DND-41 (cell line): ENCODE measurements at regions not wholly inside any gene's neighbourhood (a gene's known extent, or its start where the extent isn't known, plus 50 kb on each side); places are given as distances from the start of the nearest gene placed in this dataset.

ENCODE experiments used
- ATAC-seq: fragments of 200-7000 bp; cut with Tn5 transposase; 3 replicates; pipeline ENCODE4 v1.9.1; 2021; ENCODE audit warnings: low read depth; ENCODE audit not compliant: insufficient read depth
- DNase-seq: peaks from one replicate; pipeline ENCODE4 v3.0.0-alpha.2; 2020
- H2AFZ ChIP-seq: 2 replicates; pipeline ENCODE4 v1.6.0; 2012; ENCODE audit warnings: low read depth, low read length
- H3K27ac ChIP-seq: 2 replicates; pipeline ENCODE4 v1.5.1; 2012; ENCODE audit warnings: low read length, inconsistent platforms
- H3K27me3 ChIP-seq: fragments of 200-600 bp; sonication (generic); 2 replicates; pipeline ENCODE4 v1.6.0; 2012; ENCODE audit warnings: low read length, mild to moderate bottlenecking, inconsistent platforms; ENCODE audit not compliant: insufficient read depth, poor library complexity
- H3K36me3 ChIP-seq: 2 replicates; pipeline ENCODE4 v1.5.1; 2012; ENCODE audit warnings: low read length, inconsistent platforms; ENCODE audit not compliant: insufficient read depth
- H3K4me1 ChIP-seq: 2 replicates; pipeline ENCODE4 v1.5.1; 2012; ENCODE audit warnings: mild to moderate bottlenecking, low read length; ENCODE audit not compliant: insufficient read depth
- H3K4me2 ChIP-seq: 2 replicates; pipeline ENCODE4 v1.6.0; 2012; ENCODE audit warnings: mild to moderate bottlenecking, moderate library complexity, low read length, inconsistent platforms; ENCODE audit not compliant: insufficient read depth
- H3K4me3 ChIP-seq, 2 experiments: fragments of 200-600 bp in 1 of 2; shearing (Covaris generic) in 1 of 2; 2 replicates each; pipeline ENCODE4 v1.5.1; 2012 to 2016; ENCODE audit warnings: inconsistent platforms in 2 of 2, low read length in 2 of 2, mild to moderate bottlenecking in 2 of 2, low read depth in 1 of 2, moderate library complexity in 1 of 2
- H3K79me2 ChIP-seq: 2 replicates; pipeline ENCODE4 v1.6.0; 2012; ENCODE audit warnings: low read length, inconsistent platforms; ENCODE audit not compliant: insufficient read depth
- H3K9ac ChIP-seq: 2 replicates; pipeline ENCODE4 v1.6.0; 2012; ENCODE audit warnings: low read depth, mild to moderate bottlenecking, inconsistent platforms, low read length, moderate library complexity
- H3K9me3 ChIP-seq: 2 replicates; pipeline ENCODE4 v1.5.1; 2012; ENCODE audit warnings: low read length, moderate library complexity, mild to moderate bottlenecking, inconsistent platforms; ENCODE audit not compliant: insufficient read depth, severe bottlenecking
- H4K20me1 ChIP-seq: 2 replicates; pipeline ENCODE4 v1.6.0; 2012; ENCODE audit warnings: low read length; ENCODE audit not compliant: insufficient read depth
- EZH2 ChIP-seq: IDR thresholded peaks from 3 replicates; pipeline ENCODE4 v1.6.1; 2012; ENCODE audit warnings: borderline replicate concordance, low read depth, mild to moderate bottlenecking, moderate library complexity, low read length, inconsistent platforms; ENCODE audit not compliant: severe bottlenecking
- TF ChIP-seq, protein P1 (sequence below): IDR thresholded peaks from 2 replicates; pipeline ENCODE4 v1.5.1; 2012; ENCODE audit warnings: borderline replicate concordance, low read length, moderate library complexity, mild to moderate bottlenecking; ENCODE audit not compliant: poor library complexity, severe bottlenecking; ENCODE audit errors: extremely low read depth

DNA sequence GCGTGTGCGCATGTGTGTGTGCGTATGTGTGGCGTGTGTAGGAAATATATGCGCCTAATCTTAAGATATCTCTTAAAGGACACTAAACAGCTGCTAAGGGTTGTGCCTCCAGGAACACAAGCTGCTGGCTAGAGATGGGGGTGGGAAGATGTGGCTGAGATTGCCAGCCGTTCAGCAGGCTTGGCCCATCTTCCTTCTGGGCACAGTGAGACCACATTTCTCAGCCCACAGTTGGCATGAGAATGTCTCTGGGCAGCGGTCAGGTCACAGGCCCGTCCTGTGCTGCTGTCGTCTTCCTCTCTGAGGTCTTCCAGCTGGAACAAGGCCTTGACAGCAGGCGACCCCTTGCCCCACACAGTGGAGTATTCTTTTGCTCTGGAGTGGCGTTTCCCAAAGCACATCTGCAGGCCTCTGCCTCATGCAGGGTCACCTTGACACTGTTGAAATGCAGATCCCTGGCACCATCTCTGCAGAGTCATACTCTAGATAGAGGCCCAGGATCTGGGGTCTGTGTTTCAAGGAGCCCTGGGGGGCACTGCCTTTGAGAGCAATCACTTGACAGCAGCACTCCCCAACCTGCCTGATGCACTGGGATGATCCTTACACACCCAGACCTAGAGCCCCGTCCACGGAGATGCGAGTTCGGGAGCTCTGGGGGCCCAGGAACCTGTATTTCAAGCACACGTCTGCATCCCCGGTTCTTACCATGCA is 335.5 kb upstream of the SFSWAP start:
- H3K27ac ChIP-seq = no peak overlapping the region
- no peak overlapping the region for H3K9ac ChIP-seq
- no peaks in the 10 kb centered on the region for H3K9me3 ChIP-seq
- no peak overlapping the region for H2AFZ ChIP-seq
- H3K27me3 ChIP-seq = no peaks in the 10 kb centered on the region
- no peaks in the 10 kb centered on the region for H3K4me1 ChIP-seq
- ATAC-seq (no peak), DNase-seq (no peak)
- TF ChIP-seq EZH2 = no peak
- TF ChIP-seq, protein P1, sequence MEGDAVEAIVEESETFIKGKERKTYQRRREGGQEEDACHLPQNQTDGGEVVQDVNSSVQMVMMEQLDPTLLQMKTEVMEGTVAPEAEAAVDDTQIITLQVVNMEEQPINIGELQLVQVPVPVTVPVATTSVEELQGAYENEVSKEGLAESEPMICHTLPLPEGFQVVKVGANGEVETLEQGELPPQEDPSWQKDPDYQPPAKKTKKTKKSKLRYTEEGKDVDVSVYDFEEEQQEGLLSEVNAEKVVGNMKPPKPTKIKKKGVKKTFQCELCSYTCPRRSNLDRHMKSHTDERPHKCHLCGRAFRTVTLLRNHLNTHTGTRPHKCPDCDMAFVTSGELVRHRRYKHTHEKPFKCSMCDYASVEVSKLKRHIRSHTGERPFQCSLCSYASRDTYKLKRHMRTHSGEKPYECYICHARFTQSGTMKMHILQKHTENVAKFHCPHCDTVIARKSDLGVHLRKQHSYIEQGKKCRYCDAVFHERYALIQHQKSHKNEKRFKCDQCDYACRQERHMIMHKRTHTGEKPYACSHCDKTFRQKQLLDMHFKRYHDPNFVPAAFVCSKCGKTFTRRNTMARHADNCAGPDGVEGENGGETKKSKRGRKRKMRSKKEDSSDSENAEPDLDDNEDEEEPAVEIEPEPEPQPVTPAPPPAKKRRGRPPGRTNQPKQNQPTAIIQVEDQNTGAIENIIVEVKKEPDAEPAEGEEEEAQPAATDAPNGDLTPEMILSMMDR = no peak
- no peaks in the 10 kb centered on the region; the same call in 1 of the 2 replicates for H4K20me1 ChIP-seq
- H3K4me3 ChIP-seq = no peak overlapping the region
- H3K4me2 ChIP-seq = no peak overlapping the region
- H3K79me2 ChIP-seq = no peaks in the 10 kb centered on the region
- H3K36me3 ChIP-seq = no peaks in the 10 kb centered on the region

DNA sequence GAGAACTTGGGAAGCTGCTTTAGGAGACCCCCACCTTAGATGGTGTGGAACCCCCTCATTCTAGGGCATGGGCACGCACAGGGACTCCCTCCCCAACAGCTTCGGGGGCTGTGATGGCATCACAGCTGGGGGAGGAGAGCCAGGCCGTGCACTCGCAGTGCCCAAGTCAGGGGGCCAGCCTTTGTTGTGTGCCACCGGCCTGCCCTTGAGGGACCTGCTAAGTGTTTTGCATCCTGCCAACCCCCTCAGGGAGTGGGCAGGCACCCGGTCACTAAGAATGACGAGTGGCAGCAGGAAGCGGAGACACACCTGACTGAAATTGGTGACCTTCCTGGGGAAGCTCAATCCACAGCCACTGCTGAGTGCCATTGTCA is 334.9 kb upstream of the SFSWAP start:
- Histone ChIP-seq H3K36me3 (no peaks in the 10 kb centered on the region), H3K79me2 (no peaks in the 10 kb centered on the region), H3K27ac (no peak overlapping the region), H3K4me1 (no peaks in the 10 kb centered on the region), H3K4me3 (no peak overlapping the region), H3K9me3 (no peaks in the 10 kb centered on the region), H3K4me2 (no peak overlapping the region), H2AFZ (no peak overlapping the region), H3K9ac (no peak overlapping the region), H4K20me1 (no peaks in the 10 kb centered on the region; the same call in 1 of the 2 replicates), H3K27me3 (no peaks in the 10 kb centered on the region)
- DNase-seq (no peak), ATAC-seq (no peak)
- TF ChIP-seq, protein P1 = no peak
- TF ChIP-seq EZH2 = no peak

DNA sequence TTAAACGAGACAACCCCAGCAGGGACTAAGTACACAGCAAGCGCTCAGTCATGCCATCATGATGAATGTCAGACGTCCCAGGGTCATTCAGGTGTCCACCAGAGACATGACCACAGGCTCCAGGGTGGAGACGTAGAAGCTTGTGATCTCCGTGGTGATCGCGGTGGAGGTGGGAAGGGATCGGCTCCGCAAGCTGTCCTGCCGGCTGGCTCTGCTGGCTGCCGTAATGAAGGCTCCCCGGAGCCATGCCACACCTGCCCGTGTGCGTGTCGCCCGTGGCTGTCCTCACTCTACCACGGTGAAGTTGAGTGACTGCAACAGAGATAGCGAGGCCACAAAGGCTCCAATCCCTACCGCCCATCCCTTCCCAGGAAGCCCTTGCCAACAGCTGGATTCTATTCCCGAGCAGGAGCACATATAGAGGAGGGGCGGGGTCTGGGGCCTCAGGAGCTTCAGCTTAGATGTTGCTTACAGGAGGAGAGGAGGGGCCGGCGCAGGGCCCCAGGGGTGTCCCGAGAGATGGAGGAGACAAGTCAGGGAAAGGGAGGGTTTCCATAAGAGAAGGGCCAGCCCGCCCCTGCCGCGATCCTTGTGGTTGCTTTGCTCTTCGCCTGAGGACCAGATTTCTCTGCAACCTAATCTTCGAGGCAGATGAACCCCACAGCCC is 332.6 kb upstream of the SFSWAP start:
- ATAC-seq (no peak), DNase-seq (no peak)
- Histone ChIP-seq H3K79me2 (no peaks in the 10 kb centered on the region), H2AFZ (no peak overlapping the region), H3K36me3 (no peaks in the 10 kb centered on the region), H3K4me2 (no peak overlapping the region), H3K9me3 (no peaks in the 10 kb centered on the region), H4K20me1 (no peaks in the 10 kb centered on the region; the same call in 1 of the 2 replicates), H3K4me1 (no peaks in the 10 kb centered on the region), H3K9ac (no peak overlapping the region), H3K27me3 (no peaks in the 10 kb centered on the region), H3K4me3 (no peak overlapping the region), H3K27ac (no peak overlapping the region)
- TF ChIP-seq EZH2 = no peak

DNA sequence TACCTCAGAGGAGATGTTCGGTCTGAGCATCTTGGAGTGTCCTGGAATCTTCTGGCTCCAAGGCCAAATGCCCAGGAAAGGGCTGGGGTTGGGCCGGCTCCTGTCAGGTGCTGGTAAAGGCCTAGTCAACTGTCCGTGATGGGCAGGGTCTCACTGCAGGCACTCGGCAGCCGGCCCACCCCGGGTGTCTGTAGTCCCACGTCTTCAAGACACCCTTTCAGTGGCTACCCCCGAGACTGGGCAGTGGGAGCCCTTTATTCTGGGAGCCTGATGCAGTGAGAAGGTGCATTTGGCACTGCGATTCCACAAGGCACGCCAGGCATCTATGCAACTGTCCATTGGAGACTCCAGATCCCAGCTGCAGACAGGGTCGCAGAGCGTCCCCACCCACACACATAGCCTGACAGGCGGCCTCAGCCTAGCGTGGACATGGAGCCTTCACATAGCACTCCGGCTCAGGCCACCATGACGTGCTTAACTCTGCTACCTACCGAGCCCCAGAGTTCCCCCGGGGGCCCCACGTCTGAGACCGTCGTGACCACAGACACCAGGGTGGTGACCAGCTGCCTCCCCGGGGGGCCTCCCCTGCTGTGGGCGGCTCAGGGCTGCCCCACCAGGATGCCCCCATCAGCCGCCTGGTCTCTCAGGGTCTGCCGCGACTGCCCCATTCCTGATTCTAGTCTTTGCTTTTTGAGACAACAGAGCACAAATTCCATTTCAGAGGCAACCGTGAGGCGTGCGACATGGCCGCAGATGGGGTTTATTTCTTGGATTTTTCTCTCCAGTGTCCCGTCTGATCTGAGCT is 331.8 kb upstream of the SFSWAP start:
- TF ChIP-seq EZH2 = no peak
- TF ChIP-seq, protein P1 = no peak
- Histone ChIP-seq H3K4me1 (no peaks in the 10 kb centered on the region), H3K36me3 (no peaks in the 10 kb centered on the region)

More for the DNA sequence above, 331.8 kb upstream of the SFSWAP start:
- Histone ChIP-seq H2AFZ (no peak overlapping the region), H3K27me3 (no peaks in the 10 kb centered on the region), H3K79me2 (no peaks in the 10 kb centered on the region), H3K4me3 (no peak overlapping the region), H3K27ac (no peak overlapping the region), H4K20me1 (peaks cover 2% of the 10 kb centered on the region; the same call in 1 of the 2 replicates), H3K4me2 (no peak overlapping the region), H3K9ac (no peak overlapping the region), H3K9me3 (no peaks in the 10 kb centered on the region)
- DNase-seq = no peak
- no peak for ATAC-seq
